DMS53 (cell line): ENCODE measurements at regions not wholly inside any gene's neighbourhood (a gene's known extent, or its start where the extent isn't known, plus 50 kb on each side); places are given as distances from the start of the nearest gene placed in this dataset.

Experiments used
- DNase-seq: peaks from one replicate; lab custom pipeline; 2025; lab: John Stamatoyannopoulos, UW

- DNase-seq: peak; percentile 26
Observed at GRCh38 chr1:55618199-55618598, 403.0 kb upstream of the USP24 start.

- DNase-seq: no peak
Observed at GRCh38 chr1:55617288-55617982, 402.3 kb upstream of the USP24 start.

- no peak for DNase-seq
Observed at GRCh38 chr1:55612988-55613387, 397.8 kb upstream of the USP24 start.

- DNase-seq: no peak
Observed at GRCh38 chr1:55611123-55611522, 396.0 kb upstream of the USP24 start.

- peak; percentile 36 for DNase-seq
Observed at GRCh38 chr1:55610203-55610602, 395.0 kb upstream of the USP24 start.

GRCh38 chr1:55609630-55610029 is 394.5 kb upstream of the USP24 start:
- DNase-seq: no peak

- DNase-seq: no peak
Observed at GRCh38 chr1:55605155-55605554, 390.0 kb upstream of the USP24 start.

GRCh38 chr1:55604749-55605148 is 389.6 kb upstream of the USP24 start:
- no peak for DNase-seq

GRCh38 chr1:55604179-55604578 is 389.0 kb upstream of the USP24 start:
- no peak for DNase-seq

- DNase-seq: no peak
Observed at GRCh38 chr1:55600242-55600641, 385.1 kb upstream of the USP24 start.

GRCh38 chr1:55597910-55598309 is 382.7 kb upstream of the USP24 start:
- no peak for DNase-seq

GRCh38 chr1:55594701-55595100 is 379.5 kb upstream of the USP24 start:
- no peak for DNase-seq

- peak; percentile 35 for DNase-seq
Observed at GRCh38 chr1:55593298-55593697, 378.1 kb upstream of the USP24 start.

GRCh38 chr1:55592122-55592521 is 377.0 kb upstream of the USP24 start:
- DNase-seq: no peak

- DNase-seq: no peak
Observed at GRCh38 chr1:55589671-55590297, 374.6 kb upstream of the USP24 start.

GRCh38 chr1:55588309-55588708 is 373.1 kb upstream of the USP24 start:
- no peak for DNase-seq

- no peak for DNase-seq
Observed at GRCh38 chr1:55586771-55587170, 371.6 kb upstream of the USP24 start.

- DNase-seq: no peak
Observed at GRCh38 chr1:55585402-55585792, 370.2 kb upstream of the USP24 start.

GRCh38 chr1:55584526-55585401 is 369.6 kb upstream of the USP24 start:
- DNase-seq: peak; percentile 56

GRCh38 chr1:55582084-55582483 is 366.9 kb upstream of the USP24 start:
- DNase-seq: no peak

- peak; percentile 24 for DNase-seq
Observed at GRCh38 chr1:55580845-55581332, 365.7 kb upstream of the USP24 start.

- no peak for DNase-seq
Observed at GRCh38 chr1:55579332-55580001, 364.3 kb upstream of the USP24 start.
